Sigmoid colon (tissue), 4 donors: ENCODE measurements at regions not wholly inside any gene's neighbourhood (a gene's known extent, or its start where the extent isn't known, plus 50 kb on each side); places are given as distances from the start of the nearest gene placed in this dataset.

ENCODE experiments used
- CTCF ChIP-seq, 4 experiments: fragments of 450-650 bp in 3 of 4; fragments of 200-600 bp in 1 of 4; IDR thresholded peaks; one replicate each; pipeline ENCODE4 v1.5.1; 2016 to 2019; ENCODE audit warnings: antibody characterized with exemption in 4 of 4, mild to moderate bottlenecking in 3 of 4, moderate library complexity in 2 of 4
- EP300 ChIP-seq, 4 donors: sonication (generic); formaldehyde crosslinking; IDR thresholded peaks; one replicate each; pipeline ENCODE4 v1.6.1; 2017; ENCODE audit warnings: antibody characterized with exemption in 4 of 4
- POLR2A ChIP-seq, 2 donors: fragments of 450-650 bp; IDR thresholded peaks; one replicate each; pipeline ENCODE4 v1.6.1; 2016; ENCODE audit warnings: antibody characterized with exemption in 2 of 2, mild to moderate bottlenecking in 2 of 2, moderate library complexity in 2 of 2
- POLR2AphosphoS5 ChIP-seq, 4 donors: sonication (generic); formaldehyde crosslinking; IDR thresholded peaks; one replicate each; pipeline ENCODE4 v1.6.1; 2017; ENCODE audit warnings: antibody characterized with exemption in 4 of 4

DNA sequence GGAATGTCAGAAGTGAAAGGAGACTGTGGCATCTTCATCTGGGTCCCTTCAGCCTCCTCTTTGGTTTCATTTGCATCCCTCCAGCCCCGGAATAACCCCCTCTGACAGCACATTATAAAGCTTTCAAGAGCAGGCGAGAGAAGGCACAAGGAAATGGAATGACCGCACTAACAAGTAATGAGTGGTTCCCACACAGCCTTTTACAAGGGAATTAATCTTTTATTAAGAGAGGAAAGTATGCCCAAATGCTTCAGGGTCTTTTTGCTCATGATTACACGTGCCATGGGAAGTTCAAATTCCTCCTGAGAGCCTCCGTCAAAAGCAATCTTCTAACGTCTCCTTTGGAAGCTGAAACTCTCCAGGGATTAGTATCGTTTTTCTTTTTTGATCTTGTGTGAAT, 347.0 kb downstream of the BTBD3 start:
- no peak for TF ChIP-seq CTCF (IDR thresholded peaks at IDR 0.05)
- TF ChIP-seq POLR2A (IDR thresholded peaks at IDR 0.05), result no peak
- no peak for TF ChIP-seq EP300 (IDR thresholded peaks at IDR 0.05)
- TF ChIP-seq POLR2AphosphoS5 (IDR thresholded peaks at IDR 0.05), result no peak
